ENCODE measurements at regions not wholly inside any gene's neighbourhood (a gene's known extent, or its start where the extent isn't known, plus 50 kb on each side); places are given as distances from the start of the nearest gene placed in this dataset.

DNA sequence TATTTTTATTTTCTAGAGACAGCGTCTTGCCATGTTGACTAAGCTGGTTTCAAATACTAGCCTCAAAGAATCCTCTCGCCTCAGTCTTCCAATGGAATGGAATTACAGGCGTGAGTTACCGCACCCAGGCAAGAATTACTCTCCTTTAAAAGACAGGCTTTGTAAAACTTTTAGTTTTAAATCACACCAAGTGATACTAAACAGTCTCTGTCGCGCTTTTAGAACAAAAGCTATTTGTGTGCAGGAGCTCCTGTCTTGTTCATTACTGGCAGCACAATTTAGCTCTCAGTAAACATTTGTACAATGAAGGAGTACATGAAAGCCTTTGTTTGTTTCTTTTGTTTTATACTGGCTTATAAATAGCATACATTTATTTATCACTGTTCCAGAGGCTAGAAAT lies 1719.2 kb upstream of the PIK3C3 start:
- H4K8ac ChIP-seq (ENCODE audit: extremely low read depth, insufficient read depth, low read length): no peak overlapping the region
- H3K23ac ChIP-seq (ENCODE audit: insufficient read length): no peak overlapping the region
- H4K91ac ChIP-seq (replicated peaks; ENCODE audit: insufficient read length, low read length): no peak overlapping the region
- no peak overlapping the region for H3K9ac ChIP-seq (replicated peaks in 1 of 4; ENCODE audit: extremely low read depth in 1 of 4, low read depth in 3 of 4, low read length in 3 of 4)
- H3K27ac ChIP-seq (ENCODE audit: low read depth, low read length): no peak overlapping the region
- no peak overlapping the region for H2AFZ ChIP-seq (ENCODE audit: low read length)
- no peaks in the 10 kb centered on the region for H4K20me1 ChIP-seq (replicated peaks in 1 of 2; ENCODE audit: control insufficient read depth in 1 of 2, insufficient read depth in 2 of 2, low read length in 2 of 2)
- H3K56ac ChIP-seq (replicated peaks; ENCODE audit: insufficient read length, low read depth, low read length): no peak overlapping the region
- H3K9me3 ChIP-seq (ENCODE audit: insufficient read depth in 2 of 2, low read depth in 1 of 2, low read length in 1 of 2): no peaks in the 10 kb centered on the region
- no peaks in the 10 kb centered on the region for H3K79me2 ChIP-seq (ENCODE audit: control insufficient read depth in 1 of 2, insufficient read depth in 2 of 2, low read length in 2 of 2)
- no peak overlapping the region for H3K4me3 ChIP-seq (ENCODE audit: extremely low read depth in 1 of 4, insufficient read depth in 2 of 4, low read depth in 3 of 4, low read length in 4 of 4)
- no peak overlapping the region for H2BK5ac ChIP-seq (ENCODE audit: low read depth, low read length)
- no peak overlapping the region for H2BK20ac ChIP-seq (ENCODE audit: low read length)
- ChIA-PET POLR2A (ENCODE audit: partially characterized antibody) (no interaction called here), CTCF (ENCODE audit: partially characterized antibody) (interaction anchor here (0.7 to 2.2 kb wide), 6 partner anchors 15 to 1229 kb away, joined by 3 to 6 read pairs (median 4); no protein-coding TSS in a partner anchor)
- no peak overlapping the region for H2BK120ac ChIP-seq (replicated peaks; ENCODE audit: low read depth, low read length)
- H3K36me3 ChIP-seq (ENCODE audit: control insufficient read depth in 2 of 4, insufficient read depth in 4 of 4, low read length in 3 of 4): no peaks in the 10 kb centered on the region
- no peak for FAIRE-seq
- H3K4ac ChIP-seq (replicated peaks; ENCODE audit: insufficient read length, low read depth, low read length): no peak overlapping the region
- H4K5ac ChIP-seq (ENCODE audit: insufficient read length, low read depth, low read length): no peak overlapping the region
- no peak overlapping the region for H3K4me2 ChIP-seq (ENCODE audit: insufficient read depth in 1 of 2, low read depth in 2 of 2, low read length in 2 of 2)
- H3K79me1 ChIP-seq (ENCODE audit: low read depth, low read length): no peaks in the 10 kb centered on the region
- H3K14ac ChIP-seq (ENCODE audit: insufficient read length): no peak overlapping the region
- no peak overlapping the region for H2BK15ac ChIP-seq (ENCODE audit: low read length)
- no peak overlapping the region for H2BK12ac ChIP-seq (ENCODE audit: low read depth, low read length)
- H2AK5ac ChIP-seq (ENCODE audit: low read depth, low read length): no peak overlapping the region
- H3K4me1 ChIP-seq (replicated peaks in 1 of 4; ENCODE audit: control insufficient read depth in 3 of 4, insufficient read depth in 4 of 4, low read length in 3 of 4): peaks cover 0 to 3% (median 1%) of the 10 kb centered on the region in 4 experiments; a peak in 1 of 7 replicates
- no peak overlapping the region for H3K18ac ChIP-seq (ENCODE audit: extremely low read depth, low read length)
- no peaks in the 10 kb centered on the region; a peak in 1 of 7 replicates for H3K27me3 ChIP-seq (replicated peaks in 1 of 4; ENCODE audit: control insufficient read depth in 3 of 4, extremely low read depth in 1 of 4, insufficient read depth in 3 of 4, low read length in 3 of 4)
- WGBS, 2 experiments (ENCODE audit: extremely low coverage in 1 of 2, insufficient coverage in 1 of 2, insufficient read length in 1 of 2, insufficient replicate concordance in 2 of 2, low coverage in 1 of 2, low lambda C conversion rate in 2 of 2, missing lambda C conversion rate in 1 of 2): 95% methylated on average over 6 of the region's 6 CpGs; no CpG with 5 or more reads in 1 of the 2 experiments
- TF ChIP-seq, protein P1, sequence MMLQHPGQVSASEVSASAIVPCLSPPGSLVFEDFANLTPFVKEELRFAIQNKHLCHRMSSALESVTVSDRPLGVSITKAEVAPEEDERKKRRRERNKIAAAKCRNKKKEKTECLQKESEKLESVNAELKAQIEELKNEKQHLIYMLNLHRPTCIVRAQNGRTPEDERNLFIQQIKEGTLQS (IDR thresholded peaks at IDR 0.05; ENCODE audit: insufficient read depth, low read depth, low read length): no peak
- TF ChIP-seq SRF (IDR thresholded peaks at IDR 0.05; ENCODE audit: low read depth, low read length): no peak
- no peak for TF ChIP-seq TEAD4 (IDR thresholded peaks at IDR 0.05; ENCODE audit: low read depth, low read length)
- TF ChIP-seq GTF2F1 (IDR thresholded peaks at IDR 0.05; ENCODE audit: borderline replicate concordance, low read depth, low read length): no peak
- TF ChIP-seq NRF1 (IDR thresholded peaks at IDR 0.05; ENCODE audit: low read depth, low read length): no peak
- TF ChIP-seq, protein P2, sequence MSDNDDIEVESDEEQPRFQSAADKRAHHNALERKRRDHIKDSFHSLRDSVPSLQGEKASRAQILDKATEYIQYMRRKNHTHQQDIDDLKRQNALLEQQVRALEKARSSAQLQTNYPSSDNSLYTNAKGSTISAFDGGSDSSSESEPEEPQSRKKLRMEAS (IDR thresholded peaks at IDR 0.05): no peak
- TF ChIP-seq, protein P3, sequence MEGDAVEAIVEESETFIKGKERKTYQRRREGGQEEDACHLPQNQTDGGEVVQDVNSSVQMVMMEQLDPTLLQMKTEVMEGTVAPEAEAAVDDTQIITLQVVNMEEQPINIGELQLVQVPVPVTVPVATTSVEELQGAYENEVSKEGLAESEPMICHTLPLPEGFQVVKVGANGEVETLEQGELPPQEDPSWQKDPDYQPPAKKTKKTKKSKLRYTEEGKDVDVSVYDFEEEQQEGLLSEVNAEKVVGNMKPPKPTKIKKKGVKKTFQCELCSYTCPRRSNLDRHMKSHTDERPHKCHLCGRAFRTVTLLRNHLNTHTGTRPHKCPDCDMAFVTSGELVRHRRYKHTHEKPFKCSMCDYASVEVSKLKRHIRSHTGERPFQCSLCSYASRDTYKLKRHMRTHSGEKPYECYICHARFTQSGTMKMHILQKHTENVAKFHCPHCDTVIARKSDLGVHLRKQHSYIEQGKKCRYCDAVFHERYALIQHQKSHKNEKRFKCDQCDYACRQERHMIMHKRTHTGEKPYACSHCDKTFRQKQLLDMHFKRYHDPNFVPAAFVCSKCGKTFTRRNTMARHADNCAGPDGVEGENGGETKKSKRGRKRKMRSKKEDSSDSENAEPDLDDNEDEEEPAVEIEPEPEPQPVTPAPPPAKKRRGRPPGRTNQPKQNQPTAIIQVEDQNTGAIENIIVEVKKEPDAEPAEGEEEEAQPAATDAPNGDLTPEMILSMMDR (IDR thresholded peaks at IDR 0.05; ENCODE audit: control extremely low read depth in 1 of 3, insufficient read depth in 1 of 3, low read depth in 1 of 3, low read length in 3 of 3): no peak
- no peaks in the 10 kb centered on the region for H3K23me2 ChIP-seq (ENCODE audit: low read depth, low read length)
- no peak for DNase-seq (ENCODE audit: low read depth in 1 of 2, low spot score in 2 of 2)

Measured in H1 (cell line).